ENCODE measurements at regions not wholly inside any gene's neighbourhood (a gene's known extent, or its start where the extent isn't known, plus 50 kb on each side); places are given as distances from the start of the nearest gene placed in this dataset.

GRCh38 chr3:66638717-66639116, 137.9 kb upstream of the LRIG1 start:
- no peak for TF ChIP-seq SP1 (IDR thresholded peaks at IDR 0.05)
- TF ChIP-seq FOXA1 (IDR thresholded peaks at IDR 0.05): no peak
- TF ChIP-seq, protein P1, sequence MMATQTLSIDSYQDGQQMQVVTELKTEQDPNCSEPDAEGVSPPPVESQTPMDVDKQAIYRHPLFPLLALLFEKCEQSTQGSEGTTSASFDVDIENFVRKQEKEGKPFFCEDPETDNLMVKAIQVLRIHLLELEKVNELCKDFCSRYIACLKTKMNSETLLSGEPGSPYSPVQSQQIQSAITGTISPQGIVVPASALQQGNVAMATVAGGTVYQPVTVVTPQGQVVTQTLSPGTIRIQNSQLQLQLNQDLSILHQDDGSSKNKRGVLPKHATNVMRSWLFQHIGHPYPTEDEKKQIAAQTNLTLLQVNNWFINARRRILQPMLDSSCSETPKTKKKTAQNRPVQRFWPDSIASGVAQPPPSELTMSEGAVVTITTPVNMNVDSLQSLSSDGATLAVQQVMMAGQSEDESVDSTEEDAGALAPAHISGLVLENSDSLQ (IDR thresholded peaks at IDR 0.05): no peak
- TF ChIP-seq L3MBTL2 (conservative IDR thresholded peaks at IDR 0.05): no peak
- TF ChIP-seq BHLHE40 (IDR thresholded peaks at IDR 0.05; ENCODE audit: borderline replicate concordance): no peak
